Heart right ventricle (tissue), 16 donors: ENCODE measurements at regions not wholly inside any gene's neighbourhood (a gene's known extent, or its start where the extent isn't known, plus 50 kb on each side); places are given as distances from the start of the nearest gene placed in this dataset.

Experiments used
- ATAC-seq, 8 donors: fragments of 200-7000 bp; cut with Tn5 transposase; one replicate each; pipeline ENCODE4 v1.9.1; 2020; ENCODE audit warnings: mild to moderate bottlenecking in 8 of 8, moderate library complexity in 8 of 8, moderate number of reproducible peaks in 1 of 8
- DNase-seq, 2 donors: peaks; one replicate each; pipeline ENCODE4 v3.0.0-alpha.2; 2020
- H3K27ac ChIP-seq, 10 donors: fragments of 200-600 bp; sonication (generic) in 2 of 10; one replicate each; pipeline versions ENCODE4 v1.5.0 to v1.8.0; 2020 to 2022; ENCODE audit warnings: mild to moderate bottlenecking in 3 of 10
- H3K27me3 ChIP-seq, 7 donors: fragments of 200-600 bp; one replicate each; pipeline ENCODE4 v1.8.0; 2021 to 2022; ENCODE audit warnings: mild to moderate bottlenecking in 2 of 7
- H3K36me3 ChIP-seq, 9 donors: fragments of 200-600 bp; sonication (generic) in 1 of 9; one replicate each; pipeline versions ENCODE4 v1.5.0 to v1.8.0; 2020 to 2022; ENCODE audit warnings: mild to moderate bottlenecking in 2 of 9
- H3K4me1 ChIP-seq, 9 donors: fragments of 200-600 bp; sonication (generic) in 1 of 9; one replicate each; pipeline versions ENCODE4 v1.5.0 to v1.8.0; 2020 to 2022; ENCODE audit warnings: mild to moderate bottlenecking in 4 of 9
- H3K4me3 ChIP-seq, 10 donors: fragments of 200-600 bp; sonication (generic) in 2 of 10; one replicate each; pipeline versions ENCODE4 v1.5.0 to v1.8.0; 2020 to 2022; ENCODE audit warnings: mild to moderate bottlenecking in 7 of 10, moderate library complexity in 2 of 10
- H3K9me3 ChIP-seq, 11 donors: fragments of 200-600 bp in 10 of 11; sonication (generic) in 2 of 11; one replicate each; pipeline versions ENCODE4 v1.5.0 to v1.8.0; 2013 to 2022; ENCODE audit warnings: mild to moderate bottlenecking in 2 of 11, control low read depth in 1 of 11, moderate library complexity in 1 of 11
- CTCF ChIP-seq, 9 donors: fragments of 200-600 bp; sonication (generic) in 2 of 9; IDR thresholded peaks; one replicate each; pipeline versions ENCODE4 v1.5.0 to v1.8.0; 2021 to 2022; ENCODE audit warnings: antibody characterized with exemption in 9 of 9, mild to moderate bottlenecking in 5 of 9, moderate library complexity in 1 of 9
- WGBS, 2 donors: extraction: QIAGEN DNeasy Blood & Tissue Kit; methylation state at CpG; one replicate each; pipeline ENCODE4 v1.1.7; 2013; ENCODE audit warnings: inconsistent platforms in 1 of 2; 5-methylcytosine and 5-hydroxymethylcytosine counted together
- intact Hi-C, 10 donors: fragments of 100-400 bp; cut with DNase I; formaldehyde crosslinking; loops; one replicate each; pipeline versions ENCODE4 v1.11.1 to v1.14.2; 2022
- donor health status: Arrhythmogenic right ventricular cardiomyopathy.
- donor health status: ischemic (EF 13 %, LVEDD 7.1; RV severe dilation, severe dysfunction).
- donor health status: healthy with polysubstance abuse.
- donor health status: DM: no; HTN: yes; CAD: no.
- donor health status: DM: no; HTN: no; CAD: no.
- donor health status: ischemic (EF 25% LVEDD 6.9; RV normal size, moderate dysfunction).
- donor health status: ischemic (EF 25% LVEDD 5.7; RV mildly dilated, moderate dysfunction).
- donor health status: healthy.
- donor health status: DM: yes; HTN: yes; CAD: no.
- donor health status: Ischemic cardiomyopathy.
- donor health status: ischemic (EF 35%, LVEDD 5.7; RV mildly dilated, moderate dysfunction).
- donor health status: nonischemic (EF 11% LVEDD 7.7; RV severe dilation, severe dysfunction).
- donor health status: DM: yes; HTN: yes; CAD: no.
- donor health status: PGD.
- donor health status: ischemic (EF 29% LVEDD 5.4; RV normal size, mild dysfunction).
- donor health status: nonischemic (EF 23%, LVEDD 6.1; RV moderate dilation, normal function).

- Histone ChIP-seq H3K4me3 (no peak overlapping the region), H3K4me1 (no peaks in the 10 kb centered on the region), H3K27ac (no peak overlapping the region), H3K36me3 (no peaks in the 10 kb centered on the region), H3K27me3 (no peaks in the 10 kb centered on the region), H3K9me3 (peaks cover 0 to 34% (median 6%) of the 10 kb centered on the region in 11 donors)
- no peak for DNase-seq
- intact Hi-C loops = loop anchor here in 1 of 10 donors (10.0 kb wide), 1 partner anchor 117 kb away; no protein-coding TSS in a partner anchor
- TF ChIP-seq CTCF (IDR thresholded peaks at IDR 0.05) = no peak
- ATAC-seq = no peak
Observed at GRCh38 chr9:80867731-80868130, 821.6 kb downstream of the TLE1 start.

- no peak for TF ChIP-seq CTCF (IDR thresholded peaks at IDR 0.05)
- H3K27ac ChIP-seq = no peak overlapping the region
- intact Hi-C loops = loop anchor here in 1 of 10 donors (10.0 kb wide), 1 partner anchor 118 kb away; no protein-coding TSS in a partner anchor
- H3K36me3 ChIP-seq = no peaks in the 10 kb centered on the region
- no peak for DNase-seq
- H3K9me3 ChIP-seq = peaks cover 0 to 34% (median 6%) of the 10 kb centered on the region in 11 donors
- H3K4me3 ChIP-seq = no peak overlapping the region
- WGBS, 2 donors = 77 to 90% methylated on average over 2 of the region's 2 CpGs
- no peak for ATAC-seq
- no peaks in the 10 kb centered on the region for H3K4me1 ChIP-seq
- no peaks in the 10 kb centered on the region for H3K27me3 ChIP-seq
Observed at GRCh38 chr9:80866576-80867227, 822.6 kb downstream of the TLE1 start.

- H3K27ac ChIP-seq = no peak overlapping the region
- ATAC-seq (no peak), DNase-seq (no peak)
- H3K27me3 ChIP-seq = no peaks in the 10 kb centered on the region
- TF ChIP-seq CTCF (IDR thresholded peaks at IDR 0.05) = no peak
- no peaks in the 10 kb centered on the region for H3K36me3 ChIP-seq
- H3K9me3 ChIP-seq = peaks cover 0 to 34% (median 6%) of the 10 kb centered on the region in 11 donors
- H3K4me3 ChIP-seq = no peak overlapping the region
- intact Hi-C loops = loop anchor here in 1 of 10 donors (10.0 kb wide), 1 partner anchor 119 kb away; no protein-coding TSS in a partner anchor
- no peaks in the 10 kb centered on the region for H3K4me1 ChIP-seq
Observed at GRCh38 chr9:80866121-80866520, 823.2 kb downstream of the TLE1 start.

GRCh38 chr9:80843028-80843427, 846.3 kb downstream of the TLE1 start:
- H3K36me3 ChIP-seq = no peaks in the 10 kb centered on the region
- no peaks in the 10 kb centered on the region for H3K4me1 ChIP-seq
- no peak overlapping the region for H3K27ac ChIP-seq
- no peak for TF ChIP-seq CTCF (IDR thresholded peaks at IDR 0.05)
- H3K9me3 ChIP-seq = peaks cover 0 to 3% (median 0%) of the 10 kb centered on the region in 11 donors
- H3K27me3 ChIP-seq = no peaks in the 10 kb centered on the region
- ATAC-seq = no peak
- intact Hi-C loops = no loop called here
- no peak for DNase-seq
- H3K4me3 ChIP-seq = no peak overlapping the region
- WGBS, 2 donors = 67 to 71% methylated on average over 1 of the region's 1 CpG
